ENCODE measurements at regions not wholly inside any gene's neighbourhood (a gene's known extent, or its start where the extent isn't known, plus 50 kb on each side); places are given as distances from the start of the nearest gene placed in this dataset.

DNA sequence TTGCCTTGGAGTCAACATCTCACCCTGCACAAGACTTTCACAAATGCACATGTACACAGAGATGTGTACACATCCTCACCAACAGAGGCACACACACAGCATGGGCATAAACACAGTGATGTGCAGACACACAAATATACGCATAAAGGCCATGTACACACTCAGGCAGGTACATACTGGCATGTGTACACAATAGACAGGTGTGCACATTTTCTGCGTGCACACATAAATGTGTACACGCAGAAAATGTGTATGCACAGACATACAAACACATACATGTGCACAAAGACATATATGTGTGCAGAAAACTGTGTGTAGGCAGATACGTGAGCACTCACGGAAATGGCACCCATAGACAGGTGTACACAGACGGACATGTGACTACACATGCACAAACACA is 85.3 kb upstream of the ZBTB40 start:
- Histone ChIP-seq H3K27me3 (no peaks in the 10 kb centered on the region), H3K4me1 (no peaks in the 10 kb centered on the region), H3K9me3 (no peaks in the 10 kb centered on the region), H3K36me3 (no peaks in the 10 kb centered on the region), H3K4me3 (no peak overlapping the region), H3K27ac (no peak overlapping the region)
- TF ChIP-seq, protein P1, sequence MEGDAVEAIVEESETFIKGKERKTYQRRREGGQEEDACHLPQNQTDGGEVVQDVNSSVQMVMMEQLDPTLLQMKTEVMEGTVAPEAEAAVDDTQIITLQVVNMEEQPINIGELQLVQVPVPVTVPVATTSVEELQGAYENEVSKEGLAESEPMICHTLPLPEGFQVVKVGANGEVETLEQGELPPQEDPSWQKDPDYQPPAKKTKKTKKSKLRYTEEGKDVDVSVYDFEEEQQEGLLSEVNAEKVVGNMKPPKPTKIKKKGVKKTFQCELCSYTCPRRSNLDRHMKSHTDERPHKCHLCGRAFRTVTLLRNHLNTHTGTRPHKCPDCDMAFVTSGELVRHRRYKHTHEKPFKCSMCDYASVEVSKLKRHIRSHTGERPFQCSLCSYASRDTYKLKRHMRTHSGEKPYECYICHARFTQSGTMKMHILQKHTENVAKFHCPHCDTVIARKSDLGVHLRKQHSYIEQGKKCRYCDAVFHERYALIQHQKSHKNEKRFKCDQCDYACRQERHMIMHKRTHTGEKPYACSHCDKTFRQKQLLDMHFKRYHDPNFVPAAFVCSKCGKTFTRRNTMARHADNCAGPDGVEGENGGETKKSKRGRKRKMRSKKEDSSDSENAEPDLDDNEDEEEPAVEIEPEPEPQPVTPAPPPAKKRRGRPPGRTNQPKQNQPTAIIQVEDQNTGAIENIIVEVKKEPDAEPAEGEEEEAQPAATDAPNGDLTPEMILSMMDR (IDR thresholded peaks at IDR 0.05) = no peak
- intact Hi-C loops (cut with DNase I) = no loop called here
- no peak for DNase-seq (ENCODE audit: low spot score in 2 of 2)

DNA sequence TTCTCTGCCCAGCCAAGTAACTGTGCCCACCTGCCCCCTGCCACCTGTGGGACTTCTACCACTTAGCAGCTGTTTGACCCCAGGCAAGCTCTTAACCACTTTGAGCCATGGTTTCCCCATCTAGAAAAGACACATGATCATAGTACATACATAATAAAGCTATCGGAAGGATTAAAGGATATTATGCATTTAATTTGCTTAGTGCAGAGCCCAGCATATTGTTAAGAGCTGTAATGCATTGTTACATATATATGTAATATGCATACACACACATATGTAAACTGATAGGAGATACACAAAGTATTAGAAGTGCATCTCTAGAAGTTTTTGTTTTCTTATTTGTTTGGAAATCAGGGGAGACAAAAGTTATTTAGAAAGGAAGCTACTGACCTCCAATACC is 83.5 kb upstream of the ZBTB40 start:
- no peaks in the 10 kb centered on the region for H3K4me1 ChIP-seq
- no peak for DNase-seq (ENCODE audit: low spot score in 2 of 2)
- intact Hi-C loops (cut with DNase I) = no loop called here
- H3K9me3 ChIP-seq = no peaks in the 10 kb centered on the region
- no peaks in the 10 kb centered on the region for H3K27me3 ChIP-seq
- no peak overlapping the region for H3K4me3 ChIP-seq
- H3K36me3 ChIP-seq = no peaks in the 10 kb centered on the region
- H3K27ac ChIP-seq = no peak overlapping the region
- TF ChIP-seq, protein P1 (IDR thresholded peaks at IDR 0.05) = no peak

DNA sequence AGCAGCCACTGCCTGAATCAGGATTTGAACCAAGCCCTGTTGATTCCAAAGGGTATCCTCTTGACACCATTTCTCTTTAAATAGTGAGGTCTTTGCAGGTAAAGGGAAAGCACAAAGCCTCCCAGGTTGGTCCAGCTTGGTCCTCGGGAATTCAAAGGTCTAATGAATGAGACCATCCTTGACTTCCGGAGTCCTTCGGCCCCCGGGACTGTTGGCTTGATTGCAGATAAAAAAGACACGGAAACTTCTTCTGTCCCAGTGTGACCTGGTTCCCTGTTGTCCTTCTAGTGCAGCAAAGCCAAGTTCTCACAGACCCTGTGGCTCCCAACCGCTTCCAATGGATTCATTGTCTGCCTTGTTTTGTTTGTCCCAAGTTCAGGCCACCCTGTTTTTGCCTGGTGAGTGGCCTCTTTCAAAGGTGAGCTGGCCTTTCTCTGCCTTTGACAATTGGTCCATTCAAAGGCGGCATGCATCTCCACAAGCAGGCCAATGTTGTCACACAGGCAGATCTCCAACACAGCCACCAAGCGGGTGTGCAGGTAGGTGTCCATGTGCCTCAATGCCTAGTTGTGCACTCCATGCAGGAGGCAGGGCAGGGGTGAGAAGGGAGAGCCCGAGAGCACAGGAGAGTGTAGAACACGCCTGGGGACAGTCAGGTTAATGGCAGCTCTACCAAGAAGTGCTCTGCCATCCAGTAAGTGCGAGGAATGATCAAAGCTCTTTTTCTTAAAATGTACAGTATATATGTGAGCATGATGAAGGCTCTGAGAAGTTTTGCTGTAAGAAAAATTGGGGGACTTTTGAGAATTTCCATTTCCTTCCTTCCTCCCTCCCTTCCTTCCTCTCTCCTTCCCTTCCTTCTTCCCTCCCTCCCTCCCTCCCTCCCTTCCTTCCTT is 82.1 kb upstream of the ZBTB40 start:
- TF ChIP-seq, protein P1 (IDR thresholded peaks at IDR 0.05) = no peak

DNA sequence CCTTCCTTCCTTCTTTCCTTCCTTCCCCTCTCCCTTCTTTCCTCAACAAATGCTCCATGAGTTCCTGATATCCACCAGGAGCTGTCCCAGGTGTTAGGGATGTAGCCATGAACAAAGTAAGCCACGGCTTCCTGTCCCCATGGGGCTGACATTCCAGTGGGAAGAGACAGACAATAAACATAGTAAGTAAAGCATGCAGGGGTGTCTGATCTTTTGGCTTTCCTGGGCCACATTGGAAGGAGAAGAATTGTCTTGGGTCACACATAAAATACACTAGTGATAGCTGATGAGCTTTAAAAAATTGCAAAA is 81.5 kb upstream of the ZBTB40 start:
- H3K36me3 ChIP-seq = no peaks in the 10 kb centered on the region
- intact Hi-C loops (cut with DNase I) = no loop called here
- no peak overlapping the region for H3K27ac ChIP-seq
- H3K27me3 ChIP-seq = no peaks in the 10 kb centered on the region
- H3K4me3 ChIP-seq = no peak overlapping the region
- H3K9me3 ChIP-seq = no peaks in the 10 kb centered on the region
- DNase-seq (ENCODE audit: low spot score in 2 of 2) = no peak
- H3K4me1 ChIP-seq = no peaks in the 10 kb centered on the region
- TF ChIP-seq, protein P1 (IDR thresholded peaks at IDR 0.05) = no peak

More for the DNA sequence above, 82.1 kb upstream of the ZBTB40 start:
- Histone ChIP-seq H3K9me3 (no peaks in the 10 kb centered on the region), H3K4me3 (no peak overlapping the region), H3K36me3 (no peaks in the 10 kb centered on the region), H3K4me1 (no peaks in the 10 kb centered on the region), H3K27ac (no peak overlapping the region), H3K27me3 (no peaks in the 10 kb centered on the region)
- no peak for DNase-seq (ENCODE audit: low spot score in 2 of 2)
- intact Hi-C loops (cut with DNase I) = no loop called here

DNA sequence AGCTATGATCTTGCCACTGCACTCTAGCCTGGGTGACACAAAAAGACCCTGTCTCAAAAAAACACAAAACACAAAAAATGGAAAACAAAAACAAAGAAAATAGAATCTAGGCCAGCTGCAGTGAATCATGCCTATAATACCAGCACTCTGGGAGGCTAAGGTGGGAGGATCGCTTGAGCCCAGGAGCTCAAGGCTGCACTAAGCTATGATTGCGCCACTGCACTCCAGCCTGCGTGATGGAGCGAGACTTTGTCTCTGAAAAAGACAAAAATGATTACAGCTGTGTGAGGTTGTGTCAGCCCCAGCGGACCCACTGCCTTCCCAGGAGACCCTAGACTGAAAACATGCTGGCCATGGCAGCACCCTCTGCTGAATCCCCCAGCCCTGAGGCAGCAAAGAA is 80.2 kb upstream of the ZBTB40 start:
- no peak overlapping the region for H3K4me3 ChIP-seq
- no peaks in the 10 kb centered on the region for H3K4me1 ChIP-seq
- intact Hi-C loops (cut with DNase I) = no loop called here
- H3K36me3 ChIP-seq = no peaks in the 10 kb centered on the region
- TF ChIP-seq, protein P1 (IDR thresholded peaks at IDR 0.05) = no peak
- H3K27ac ChIP-seq = no peak overlapping the region
- DNase-seq (ENCODE audit: low spot score in 2 of 2) = no peak
- no peaks in the 10 kb centered on the region for H3K27me3 ChIP-seq
- H3K9me3 ChIP-seq = no peaks in the 10 kb centered on the region
